ENCODE measurements at regions not wholly inside any gene's neighbourhood (a gene's known extent, or its start where the extent isn't known, plus 50 kb on each side); places are given as distances from the start of the nearest gene placed in this dataset.

GRCh38 chr19:33868076-33868735, 71.5 kb downstream of the KCTD15 start:
- DNase-seq, result no peak
- Histone ChIP-seq H2AFZ (ENCODE audit: low read length) (peak overlapping the region; percentile 61), H3K14ac (ENCODE audit: insufficient read depth, low read length) (no peak overlapping the region), H2AK5ac (ENCODE audit: insufficient read length, low read length) (no peak overlapping the region), H3K4me1 (ENCODE audit: insufficient read depth, low read length) (no peaks in the 10 kb centered on the region), H3K23ac (ENCODE audit: insufficient read length, low read depth, low read length) (no peak overlapping the region), H4K20me1 (ENCODE audit: control insufficient read depth, insufficient read depth, insufficient read length) (no peaks in the 10 kb centered on the region), H4K8ac (replicated peaks; ENCODE audit: insufficient read length, low read depth, low read length) (no peak overlapping the region), H4K5ac (ENCODE audit: insufficient read length, low read depth, low read length) (no peak overlapping the region), H3K56ac (ENCODE audit: insufficient read length, low read depth, low read length) (no peak overlapping the region), H3K79me1 (ENCODE audit: insufficient read depth, low read depth, low read length, poor library complexity, severe bottlenecking) (no peaks in the 10 kb centered on the region), H2BK12ac (ENCODE audit: insufficient read length, low read depth, low read length) (no peak overlapping the region), H4K91ac (ENCODE audit: insufficient read length, low read depth, low read length) (no peak overlapping the region), H3K9ac (ENCODE audit: extremely low read depth, insufficient read length, low read length) (peak overlapping the region; percentile 11), H3K27ac (ENCODE audit: insufficient read length, low read depth, low read length) (no peak overlapping the region), H3K18ac (ENCODE audit: insufficient read length, low read depth, low read length) (no peak overlapping the region), H2BK20ac (ENCODE audit: low read depth, low read length, poor library complexity, severe bottlenecking) (no peak overlapping the region), H3K9me3 (ENCODE audit: control insufficient read depth, low read depth, low read length) (no peaks in the 10 kb centered on the region), H3K4ac (ENCODE audit: low read depth, low read length) (no peak overlapping the region), H3K23me2 (ENCODE audit: insufficient read length, low read depth, low read length, poor library complexity, severe bottlenecking) (peaks cover 3% of the 10 kb centered on the region), H3K79me2 (ENCODE audit: insufficient read depth, low read length) (no peaks in the 10 kb centered on the region), H3T11ph (ENCODE audit: low read length) (no peak overlapping the region), H3K4me2 (ENCODE audit: insufficient read depth, insufficient read length, low read length) (no peak overlapping the region), H3K27me3 (ENCODE audit: insufficient read depth, low read length) (no peaks in the 10 kb centered on the region), H2BK120ac (ENCODE audit: low read depth, low read length, poor library complexity, severe bottlenecking) (peak overlapping the region; percentile 63), H2BK15ac (ENCODE audit: low read depth, low read length) (no peak overlapping the region), H2BK5ac (ENCODE audit: insufficient read length, low read length) (no peak overlapping the region)
- Mint-ChIP-seq H3K27me3 (ENCODE audit: low read depth) (peaks cover 2% of the 10 kb centered on the region), H3K4me3 (0 out of 5 replicates have a peak overlapping the region, but pooled peaks of 1 of the 2 experiments have one; percentile 23), H3K27ac (peak overlapping the region in 1 of 3 experiments; percentile 19; a peak in 1 of 7 replicates), H3K9me3 (peaks cover 0 to 3% of the 10 kb centered on the region in 2 experiments; a peak in 3 of 5 replicates), H3K4me1 (peaks cover 16% of the 10 kb centered on the region in 2 experiments), H3K36me3 (ENCODE audit: insufficient read depth in 1 of 3, low read depth in 3 of 3) (no peaks in the 10 kb centered on the region)
- TF ChIP-seq CTCF (conservative IDR thresholded peaks at IDR 0.05), result no peak
- WGBS (ENCODE audit: extremely low coverage, insufficient read length, low lambda C conversion rate), result no CpG with 5 or more reads among the region's 17 CpGs

All from H9 (cell line).